T-cell (primary cell): ENCODE measurements at regions not wholly inside any gene's neighbourhood (a gene's known extent, or its start where the extent isn't known, plus 50 kb on each side); places are given as distances from the start of the nearest gene placed in this dataset.
A peak's percentile ranks its signal among the peaks of the same experiment; 100 is the strongest.

Experiments
- ATAC-seq, 4 experiments: fragments of 200-7000 bp in 3 of 4; fragments of 150-1000 bp in 1 of 4; cut with Tn5 transposase; replicated peaks in 1 of 4; 1 replicate in 3 of 4; 2 replicates in 1 of 4; pipeline ENCODE4 v1.10.0; 2021; ENCODE audit warnings: moderate library complexity in 3 of 4, mild to moderate bottlenecking in 2 of 4, moderate number of reproducible peaks in 1 of 4
- CTCF ChIA-PET, 2 donors: fragments of 300-600 bp; sonication (Branson Sonifier 250); formaldehyde crosslinking; loops; one replicate each; lab custom pipeline; 2022; ENCODE audit warnings: antibody characterized with exemption in 2 of 2; lab: Charles Lee
- POLR2A ChIA-PET, 2 donors: fragments of 300-600 bp; sonication (Branson Sonifier 250); formaldehyde crosslinking; loops; one replicate each; lab custom pipeline; 2022; ENCODE audit warnings: antibody characterized with exemption in 2 of 2; lab: Charles Lee
- DNase-seq, 35 experiments: peaks; one replicate each; pipeline versions ENCODE4 v3.0.0 to v3.0.0-alpha.2; 2013 to 2023
- H3K27ac ChIP-seq: one replicate; pipeline ENCODE4 v1.5.1; 2013; ENCODE audit warnings: low read length
- H3K27me3 ChIP-seq, 2 experiments: replicated peaks in 1 of 2; 1 replicate in 1 of 2; 2 replicates in 1 of 2; pipeline versions ENCODE4 v1.6.1 to v1.7.0; 2013; ENCODE audit warnings: low read length in 1 of 2, mixed read lengths in 1 of 2; ENCODE audit not compliant: control insufficient read depth in 2 of 2, insufficient read depth in 2 of 2; ENCODE audit errors: extremely low read depth in 1 of 2
- H3K36me3 ChIP-seq, 2 donors: 1 replicate in 1 of 2; 2 replicates in 1 of 2; pipeline versions ENCODE4 v1.6.1 to v1.7.0; 2013; ENCODE audit warnings: low read length in 1 of 2; ENCODE audit not compliant: control insufficient read depth in 2 of 2, insufficient read depth in 1 of 2; ENCODE audit errors: extremely low read depth in 1 of 2
- H3K4me1 ChIP-seq, 2 experiments: 1 replicate in 1 of 2; 2 replicates in 1 of 2; pipeline versions ENCODE4 v1.6.1 to v1.7.0; 2013; ENCODE audit warnings: low read length in 2 of 2, mixed read lengths in 1 of 2; ENCODE audit not compliant: insufficient read depth in 2 of 2, control insufficient read depth in 1 of 2; ENCODE audit errors: extremely low read depth in 1 of 2
- H3K4me3 ChIP-seq, 2 donors: 1 replicate in 1 of 2; 2 replicates in 1 of 2; pipeline versions ENCODE4 v1.5.1 to v1.7.0; 2013; ENCODE audit warnings: mild to moderate bottlenecking in 2 of 2, low read length in 1 of 2, moderate library complexity in 1 of 2; ENCODE audit not compliant: control insufficient read depth in 1 of 2; ENCODE audit errors: extremely low read depth in 1 of 2
- H3K9me3 ChIP-seq: 2 replicates; pipeline ENCODE4 v1.7.0; 2013
- H3K27ac Mint-ChIP-seq, 2 donors: one replicate each; pipeline ENCODE4 v1.8.0; 2020 to 2021; ENCODE audit warnings: mild to moderate bottlenecking in 2 of 2, mixed read lengths in 2 of 2
- H3K27me3 Mint-ChIP-seq, 2 donors: one replicate each; pipeline ENCODE4 v1.8.0; 2021 to 2022; ENCODE audit warnings: mixed read lengths in 2 of 2
- H3K36me3 Mint-ChIP-seq: one replicate; pipeline ENCODE4 v1.8.0; 2021; ENCODE audit warnings: mixed read lengths
- H3K4me1 Mint-ChIP-seq, 3 donors: one replicate each; pipeline ENCODE4 v1.8.0; 2020 to 2022; ENCODE audit warnings: mixed read lengths in 3 of 3, mild to moderate bottlenecking in 1 of 3
- H3K4me3 Mint-ChIP-seq, 3 donors: one replicate each; pipeline ENCODE4 v1.8.0; 2020 to 2022; ENCODE audit warnings: mild to moderate bottlenecking in 3 of 3, mixed read lengths in 3 of 3, moderate library complexity in 3 of 3
- H3K9me3 Mint-ChIP-seq, 3 donors: one replicate each; pipeline ENCODE4 v1.8.0; 2020 to 2022; ENCODE audit warnings: mixed read lengths in 3 of 3
- WGBS: methylation state at CpG from one replicate; pipeline ENCODE4 v1.1.5; 2013; ENCODE audit warnings: missing lambda C conversion rate; ENCODE audit not compliant: insufficient coverage; 5-methylcytosine and 5-hydroxymethylcytosine counted together

GRCh38 chr11:45343444-45343843 is 57.3 kb upstream of the SYT13 start:
- no peaks in the 10 kb centered on the region for H3K36me3 ChIP-seq
- H3K27ac ChIP-seq, result no peak overlapping the region
- POLR2A ChIA-PET, result no interaction called here
- H3K4me1 ChIP-seq, result peaks cover 3 to 7% of the 10 kb centered on the region in 2 experiments
- Mint-ChIP-seq H3K27ac (no peak overlapping the region), H3K36me3 (peaks cover 3% of the 10 kb centered on the region), H3K27me3 (peaks cover 17 to 23% of the 10 kb centered on the region in 2 donors), H3K4me1 (peaks cover 8 to 13% (median 12%) of the 10 kb centered on the region in 3 donors), H3K4me3 (no peak overlapping the region), H3K9me3 (no peaks in the 10 kb centered on the region)
- ATAC-seq, result no peak
- H3K9me3 ChIP-seq, result no peaks in the 10 kb centered on the region
- DNase-seq, result no peak
- H3K4me3 ChIP-seq, result no peak overlapping the region
- H3K27me3 ChIP-seq, result peaks cover 0 to 14% of the 10 kb centered on the region in 2 experiments
- CTCF ChIA-PET, result no interaction called here

GRCh38 chr11:45341372-45341771 is 55.2 kb upstream of the SYT13 start:
- peaks cover 3 to 7% of the 10 kb centered on the region in 2 experiments for H3K4me1 ChIP-seq
- ATAC-seq (no peak), DNase-seq (no peak)
- H3K27me3 Mint-ChIP-seq, result peaks cover 17 to 23% of the 10 kb centered on the region in 2 donors
- no peak overlapping the region for H3K27ac Mint-ChIP-seq
- CTCF ChIA-PET, result no interaction called here
- no peak overlapping the region for H3K27ac ChIP-seq
- H3K27me3 ChIP-seq, result peaks cover 0 to 16% of the 10 kb centered on the region in 2 experiments
- H3K36me3 ChIP-seq, result no peaks in the 10 kb centered on the region
- peaks cover 3% of the 10 kb centered on the region for H3K36me3 Mint-ChIP-seq
- H3K9me3 ChIP-seq, result no peaks in the 10 kb centered on the region
- no peaks in the 10 kb centered on the region for H3K9me3 Mint-ChIP-seq
- H3K4me3 Mint-ChIP-seq, result no peak overlapping the region
- no peak overlapping the region for H3K4me3 ChIP-seq
- 95% methylated on average over 7 of the region's 7 CpGs for WGBS
- H3K4me1 Mint-ChIP-seq, result peaks cover 8 to 13% (median 12%) of the 10 kb centered on the region in 3 donors
- POLR2A ChIA-PET, result no interaction called here

DNA sequence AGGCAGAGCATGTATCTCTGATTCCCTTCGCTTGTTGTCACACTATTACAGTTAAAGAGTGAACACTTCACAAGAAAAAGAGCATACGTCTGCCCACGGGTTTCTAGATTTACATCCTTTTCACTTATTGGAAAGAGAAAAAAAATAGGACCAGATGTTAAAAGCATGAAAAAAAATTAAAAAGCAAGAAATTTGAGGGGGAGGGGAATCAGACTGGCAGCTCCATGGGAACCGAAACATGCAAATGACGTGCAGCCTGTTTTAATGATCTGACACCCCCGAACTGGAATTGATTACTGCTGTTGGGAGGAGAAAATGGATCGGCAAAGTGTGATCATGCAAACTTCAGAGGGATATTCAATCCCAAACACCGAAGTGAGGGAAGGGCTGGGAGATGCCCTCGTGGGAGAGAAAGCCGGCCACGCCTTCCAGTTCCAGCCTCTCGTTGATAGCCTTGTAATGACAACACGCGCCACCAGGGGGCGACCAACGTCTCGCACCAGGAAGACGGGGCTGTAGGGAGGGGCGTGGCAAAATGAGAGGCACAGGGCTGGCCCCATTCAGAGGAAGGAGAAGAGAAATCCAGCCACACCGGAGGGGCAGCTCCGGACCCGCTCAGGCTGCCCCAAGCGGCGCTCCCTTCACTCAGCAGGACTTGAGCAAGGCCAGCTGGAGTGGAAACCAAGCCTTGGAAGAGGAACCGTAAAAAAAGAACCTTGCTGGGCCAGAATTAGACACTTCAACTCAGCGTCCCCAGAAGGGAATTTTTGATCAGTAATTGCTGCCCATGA is 53.8 kb upstream of the SYT13 start:
- peak; percentile 98 to 100 (median 99) for ATAC-seq
- H3K4me1 Mint-ChIP-seq, result peaks cover 8 to 13% (median 12%) of the 10 kb centered on the region in 3 donors
- peaks cover 3 to 7% of the 10 kb centered on the region in 2 experiments for H3K4me1 ChIP-seq
- ChIA-PET CTCF (interaction anchor here (0.6 to 1.4 kb wide), 3 partner anchors 11 to 728 kb away, joined by 3 to 5 read pairs (median 3); no protein-coding TSS in a partner anchor), POLR2A (no interaction called here)
- 4% methylated on average over 22 of the region's 26 CpGs for WGBS
- H3K27ac ChIP-seq, result no peak overlapping the region
- H3K4me3 ChIP-seq, result peak overlapping the region; percentile 11 to 16
- no peaks in the 10 kb centered on the region for H3K9me3 Mint-ChIP-seq
- peak overlapping the region; percentile 52 to 72 (median 72) for H3K4me3 Mint-ChIP-seq
- peaks cover 11 to 16% of the 10 kb centered on the region in 2 donors for H3K27me3 Mint-ChIP-seq
- no peaks in the 10 kb centered on the region for H3K36me3 ChIP-seq
- H3K36me3 Mint-ChIP-seq, result no peaks in the 10 kb centered on the region
- DNase-seq, result peak; percentile 79 to 94 (median 88)
- H3K9me3 ChIP-seq, result no peaks in the 10 kb centered on the region
- peak overlapping the region in 1 of 2 donors; percentile 24 for H3K27ac Mint-ChIP-seq
- peaks cover 0 to 16% of the 10 kb centered on the region in 2 experiments for H3K27me3 ChIP-seq

DNA sequence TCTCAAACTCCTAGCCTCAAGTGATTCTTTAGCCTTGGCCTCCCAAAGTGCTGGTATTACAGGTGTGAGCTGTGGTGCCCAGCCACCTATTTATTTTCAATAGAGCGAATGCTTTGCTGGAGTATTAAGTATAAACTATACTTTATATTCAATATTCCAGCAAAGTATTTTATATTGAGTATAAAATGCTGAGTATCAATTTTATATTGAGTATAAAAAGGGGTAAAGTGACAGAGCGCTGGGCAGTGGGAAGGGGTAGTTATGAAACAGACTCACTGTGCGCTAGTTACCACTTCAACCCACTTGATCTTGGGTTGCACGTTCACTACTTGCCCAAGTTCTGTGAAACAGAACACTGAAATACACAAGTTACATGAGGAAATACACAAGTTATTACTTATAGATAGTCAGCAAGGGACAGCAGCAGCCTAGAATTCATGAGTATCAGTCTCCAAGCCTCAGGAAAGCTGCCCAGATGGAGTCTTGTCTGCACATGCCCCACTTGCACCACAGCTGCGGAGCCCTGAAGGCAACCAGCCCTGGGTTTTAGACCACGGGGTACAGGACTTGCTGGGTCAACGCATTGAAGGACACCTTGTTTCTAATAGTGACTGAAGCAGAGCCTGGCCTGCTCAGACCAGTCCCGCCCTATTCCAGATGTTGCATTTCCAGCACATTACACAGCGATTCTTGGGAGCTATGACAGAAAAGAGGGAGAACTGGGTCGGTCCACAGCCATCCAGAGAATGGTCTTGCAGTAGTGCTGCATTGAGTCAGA is 51.6 kb upstream of the SYT13 start:
- POLR2A ChIA-PET, result no interaction called here
- H3K27ac Mint-ChIP-seq, result no peak overlapping the region
- Histone ChIP-seq H3K9me3 (no peaks in the 10 kb centered on the region), H3K27me3 (peaks cover 0 to 15% of the 10 kb centered on the region in 2 experiments), H3K27ac (no peak overlapping the region), H3K4me3 (no peak overlapping the region), H3K36me3 (no peaks in the 10 kb centered on the region), H3K4me1 (peaks cover 3 to 7% of the 10 kb centered on the region in 2 experiments)
- H3K4me1 Mint-ChIP-seq, result peaks cover 8 to 13% (median 12%) of the 10 kb centered on the region in 3 donors
- 80% methylated on average over 3 of the region's 10 CpGs for WGBS
- CTCF ChIA-PET, result interaction anchor here (0.7 to 1.3 kb wide), 3 partner anchors 18 to 227 kb away, joined by 3 to 5 read pairs (median 3); no protein-coding TSS in a partner anchor
- H3K36me3 Mint-ChIP-seq, result no peaks in the 10 kb centered on the region
- DNase-seq (no peak), ATAC-seq (no peak)
- no peaks in the 10 kb centered on the region for H3K9me3 Mint-ChIP-seq
- no peak overlapping the region for H3K4me3 Mint-ChIP-seq
- H3K27me3 Mint-ChIP-seq, result peaks cover 4 to 9% of the 10 kb centered on the region in 2 donors

DNA sequence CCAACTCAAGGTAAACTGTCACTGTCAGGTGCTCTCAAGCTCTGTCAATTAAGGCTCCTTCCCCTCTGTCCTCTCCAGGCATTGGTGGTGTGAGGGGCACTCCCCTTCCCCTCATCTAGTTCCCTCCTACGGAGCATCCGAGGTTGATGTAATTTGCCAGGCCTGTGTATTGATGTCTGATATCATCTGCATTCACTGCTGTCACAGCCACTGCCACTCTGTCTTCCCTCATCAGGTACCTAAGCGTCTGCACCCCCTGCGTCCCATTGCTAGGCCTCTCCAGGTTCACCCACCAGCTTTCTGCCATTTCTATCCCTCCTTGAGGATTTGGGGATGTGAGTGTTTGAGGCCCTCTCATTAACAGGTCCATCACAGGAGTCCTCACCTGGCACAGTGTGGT is 50.0 kb upstream of the SYT13 start:
- DNase-seq, result no peak
- POLR2A ChIA-PET, result no interaction called here
- CTCF ChIA-PET, result interaction anchor here in 1 of 2 donors (0.7 to 0.9 kb wide), 2 partner anchors 226 to 228 kb away, joined by 3 to 5 read pairs; no protein-coding TSS in a partner anchor
- Histone ChIP-seq H3K27me3 (peaks cover 0 to 16% of the 10 kb centered on the region in 2 experiments), H3K27ac (no peak overlapping the region), H3K4me3 (no peak overlapping the region), H3K4me1 (peaks cover 3 to 7% of the 10 kb centered on the region in 2 experiments), H3K9me3 (no peaks in the 10 kb centered on the region), H3K36me3 (no peaks in the 10 kb centered on the region)
- Mint-ChIP-seq H3K4me3 (no peak overlapping the region), H3K27me3 (peaks cover 4 to 9% of the 10 kb centered on the region in 2 donors), H3K9me3 (no peaks in the 10 kb centered on the region), H3K27ac (no peak overlapping the region), H3K36me3 (no peaks in the 10 kb centered on the region), H3K4me1 (peaks cover 8 to 13% (median 12%) of the 10 kb centered on the region in 3 donors)
- no CpG with 5 or more reads among the region's 4 CpGs for WGBS
- no peak for ATAC-seq
